NCI-H2227 (cell line): ENCODE measurements at regions not wholly inside any gene's neighbourhood (a gene's known extent, or its start where the extent isn't known, plus 50 kb on each side); places are given as distances from the start of the nearest gene placed in this dataset.
"Not testable (repeated sequence)": the region's sequence is repeated elsewhere in the genome, so short reads cannot be mapped to it uniquely, and the experiment has no call there.

Source experiments
- DNase-seq: peaks from one replicate; lab custom pipeline; 2025; ENCODE audit not compliant: unreplicated experiment; lab: John Stamatoyannopoulos, UW

DNA sequence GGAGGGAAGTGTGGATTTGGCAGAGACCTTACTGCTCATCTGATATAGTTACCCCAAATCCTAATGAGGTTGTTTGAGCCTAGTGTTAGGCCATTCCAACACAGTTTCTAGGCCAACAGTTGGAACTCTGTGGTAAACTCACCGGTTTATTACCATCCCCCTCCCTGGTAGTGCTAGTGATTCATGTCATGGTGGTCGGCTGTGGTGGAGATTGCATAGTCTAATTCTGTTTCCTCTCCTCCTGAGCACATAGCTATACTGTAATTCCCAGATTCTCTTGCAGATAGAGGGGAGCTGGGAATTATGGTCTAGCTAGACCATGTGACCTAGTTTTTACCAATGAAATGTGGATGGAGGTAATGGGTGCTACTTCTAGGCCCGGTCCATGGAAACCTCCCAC lies 123.7 kb upstream of the KIF26B start:
- DNase-seq = no peak

DNA sequence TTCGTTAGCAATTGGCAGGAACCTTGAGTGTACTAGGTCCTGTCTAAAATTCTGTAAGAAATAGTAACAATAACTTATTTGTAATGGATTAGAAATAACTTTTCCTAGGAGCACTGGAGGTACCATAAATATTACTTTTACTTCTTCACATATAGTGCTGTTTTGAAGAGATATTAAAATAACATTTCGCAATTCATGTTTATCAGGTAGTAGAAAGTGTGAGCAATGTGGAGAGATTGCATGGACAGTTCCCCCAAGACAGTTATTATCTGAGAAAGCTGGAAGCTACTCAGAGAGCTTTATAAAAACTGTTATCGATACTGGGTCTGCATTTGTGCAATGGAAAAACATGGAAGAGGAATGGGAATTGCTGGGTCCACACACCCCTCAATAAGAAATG lies 128.5 kb upstream of the KIF26B start:
- DNase-seq = no peak

DNA sequence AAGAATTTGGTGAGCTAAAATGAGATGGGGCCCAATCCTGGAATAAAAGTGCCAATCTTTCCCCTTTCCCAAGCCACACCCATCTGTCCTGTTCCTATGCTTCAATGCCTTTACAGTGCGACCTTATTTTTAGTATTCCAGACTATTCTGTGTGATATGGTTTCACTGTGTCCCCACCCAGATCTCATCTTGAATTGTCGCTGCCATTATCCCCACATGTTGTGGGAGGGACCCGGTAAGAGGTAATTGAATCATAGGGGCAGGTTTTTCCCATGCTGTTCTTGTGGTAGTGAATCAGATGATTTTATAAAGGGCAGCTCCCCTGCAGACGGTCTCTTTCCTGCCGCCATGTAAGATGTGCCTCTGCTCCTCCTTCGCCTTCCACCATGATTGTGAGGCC lies 129.3 kb upstream of the KIF26B start:
- no peak for DNase-seq

GRCh38 chr1:245023222-245023621 lies 131.6 kb upstream of the KIF26B start:
- DNase-seq = no peak

- DNase-seq = no peak
Measured at GRCh38 chr1:245019910-245020486, 134.8 kb upstream of the KIF26B start.

- DNase-seq = no peak
Measured at GRCh38 chr1:245016700-245017099, 138.1 kb upstream of the KIF26B start.

DNA sequence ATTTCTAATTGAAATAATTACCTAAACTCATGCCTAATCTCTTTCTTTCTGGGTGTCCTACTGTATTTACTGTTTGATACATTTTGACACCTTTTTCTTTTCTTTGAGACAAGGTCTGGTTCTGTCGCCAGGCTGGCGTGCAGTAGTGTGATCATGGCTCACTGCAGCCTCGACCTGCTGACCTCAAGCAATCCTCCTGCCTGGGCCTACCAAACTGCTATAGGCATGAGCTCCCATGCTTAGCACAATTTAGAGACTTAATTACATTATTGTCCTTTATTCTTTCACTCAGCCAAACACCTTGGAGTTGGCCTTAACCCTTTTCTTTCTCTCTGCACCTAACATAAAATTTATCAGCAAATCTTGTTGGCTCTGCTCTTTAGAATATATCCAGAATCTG lies 139.8 kb upstream of the KIF26B start:
- DNase-seq = no peak

GRCh38 chr1:245014247-245015029 lies 140.3 kb upstream of the KIF26B start:
- DNase-seq = no peak

DNA sequence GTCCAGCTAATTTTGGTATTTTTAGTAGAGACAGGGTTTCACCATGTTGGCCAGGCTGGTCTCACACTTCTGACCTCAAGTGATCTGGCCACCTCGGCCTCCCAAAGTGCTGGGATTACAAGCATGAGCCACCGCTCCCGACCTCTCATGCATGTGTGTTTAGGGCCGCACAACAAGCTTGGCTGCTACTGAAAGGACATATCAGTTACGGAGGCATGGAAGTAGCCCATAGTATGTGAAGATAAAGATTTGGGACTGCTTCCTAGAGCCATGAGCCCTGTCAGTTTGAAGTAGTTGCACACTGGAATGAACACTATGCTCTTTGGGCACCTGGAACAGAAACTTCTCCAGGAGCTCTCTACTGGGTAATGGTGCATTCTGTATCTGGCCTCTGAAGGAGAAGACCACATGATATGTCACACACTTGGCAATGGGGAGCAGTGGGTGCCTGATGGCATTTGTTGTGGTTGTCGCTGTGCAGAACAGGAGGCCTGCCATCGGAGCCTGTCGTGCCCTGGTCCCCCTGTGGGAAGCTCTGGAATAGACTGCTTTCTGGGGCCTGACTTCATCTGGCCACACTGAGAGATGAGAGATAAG lies 144.7 kb upstream of the KIF26B start:
- no peak for DNase-seq

GRCh38 chr1:245008761-245009160 lies 144.4 kb upstream of the HNRNPU start:
- no peak for DNase-seq

- DNase-seq = no peak
Measured at GRCh38 chr1:245007852-245008251, 143.5 kb upstream of the HNRNPU start.

GRCh38 chr1:245003246-245003645 lies 138.9 kb upstream of the HNRNPU start:
- DNase-seq = no peak

GRCh38 chr1:245001252-245001651 lies 136.9 kb upstream of the HNRNPU start:
- no peak for DNase-seq

GRCh38 chr1:245000872-245001188 lies 136.5 kb upstream of the HNRNPU start:
- no peak for DNase-seq

- DNase-seq = not testable (repeated sequence)
Measured at GRCh38 chr1:244999644-245000043, 135.3 kb upstream of the HNRNPU start.

DNA sequence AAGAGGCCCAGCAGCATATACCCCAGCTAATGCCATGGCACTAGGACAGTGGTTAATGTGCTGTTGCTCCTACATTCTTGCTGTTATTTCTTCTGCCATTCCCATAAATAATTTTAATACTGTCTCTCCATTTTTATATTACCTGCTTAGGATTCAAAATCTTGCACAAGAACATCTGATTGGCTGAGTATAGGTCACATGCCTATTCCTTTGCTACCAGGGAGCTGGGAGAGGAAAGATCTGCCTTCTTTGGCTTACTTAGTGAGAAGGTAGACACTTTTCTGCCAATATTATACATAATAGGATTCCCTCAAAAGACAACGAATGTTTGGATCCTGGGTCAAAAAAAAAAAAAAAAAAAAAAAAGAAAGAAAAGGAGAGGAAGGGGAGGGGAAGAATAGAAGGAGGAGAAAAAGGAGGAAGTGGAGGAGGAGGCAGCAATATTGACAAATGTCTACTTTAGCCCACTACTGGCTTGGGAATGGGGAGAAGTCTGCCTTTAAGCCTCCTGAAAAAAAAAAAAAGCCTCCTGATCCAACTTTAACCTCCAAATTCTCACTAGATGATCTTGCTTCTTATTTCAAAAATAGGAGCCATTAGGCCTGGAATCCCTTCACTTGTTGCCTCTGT lies 134.5 kb upstream of the HNRNPU start:
- no peak for DNase-seq

DNA sequence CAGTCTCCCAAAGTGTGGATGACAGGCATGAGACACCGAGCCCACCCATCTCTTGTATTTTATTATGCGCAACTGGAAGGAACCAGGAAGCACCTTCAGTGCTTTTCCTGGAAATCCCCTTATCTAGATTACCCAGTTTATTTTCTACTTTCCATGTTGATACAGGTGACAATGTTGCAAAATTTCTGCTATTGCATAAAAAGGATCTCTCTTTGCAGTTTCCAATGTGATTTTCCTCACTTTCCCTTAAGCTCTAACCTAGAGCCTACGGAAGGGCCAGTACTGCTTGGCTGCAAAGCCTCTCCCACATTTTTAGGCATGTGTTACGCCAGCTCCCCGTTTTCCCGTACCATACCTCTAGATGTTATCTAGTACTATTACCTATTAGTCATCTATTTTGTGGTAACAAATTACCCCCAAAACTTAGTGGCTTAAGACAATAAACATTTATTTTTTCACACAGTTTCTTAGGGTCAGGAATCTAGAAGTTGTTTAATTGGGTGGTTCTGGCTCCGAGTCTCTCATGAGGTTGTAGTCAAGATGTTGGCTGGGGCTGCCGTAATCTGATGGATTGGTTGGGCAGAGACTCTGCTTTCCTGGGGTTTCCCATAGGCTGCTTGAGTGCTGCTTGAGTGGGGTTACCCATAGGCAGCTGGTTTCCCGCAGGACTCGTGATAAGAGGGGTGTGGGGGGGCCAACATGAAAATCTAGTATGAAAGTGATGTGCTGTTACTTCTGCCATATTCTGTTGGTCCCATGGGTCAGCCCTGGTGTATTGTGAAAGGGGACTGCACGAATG lies 131.5 kb upstream of the HNRNPU start:
- no peak for DNase-seq

DNA sequence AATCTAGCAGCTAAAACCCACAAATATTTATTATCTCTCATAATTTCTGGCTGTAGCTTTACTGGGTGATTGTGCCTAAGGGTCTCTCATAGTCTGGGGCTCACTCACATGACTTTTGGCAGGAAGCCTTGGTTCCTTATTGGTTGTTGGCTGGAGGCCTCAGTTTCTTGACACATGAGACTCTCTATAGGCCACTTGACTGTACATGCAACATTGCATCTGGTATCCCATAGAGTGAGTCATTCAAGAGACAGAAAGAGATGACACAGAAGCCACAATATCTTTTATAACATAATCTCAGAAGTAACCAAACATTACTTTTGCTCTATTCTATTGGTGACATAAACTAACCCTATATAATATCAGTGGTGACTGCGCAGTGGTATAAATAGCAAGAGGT lies 128.5 kb upstream of the HNRNPU start:
- no peak for DNase-seq

DNA sequence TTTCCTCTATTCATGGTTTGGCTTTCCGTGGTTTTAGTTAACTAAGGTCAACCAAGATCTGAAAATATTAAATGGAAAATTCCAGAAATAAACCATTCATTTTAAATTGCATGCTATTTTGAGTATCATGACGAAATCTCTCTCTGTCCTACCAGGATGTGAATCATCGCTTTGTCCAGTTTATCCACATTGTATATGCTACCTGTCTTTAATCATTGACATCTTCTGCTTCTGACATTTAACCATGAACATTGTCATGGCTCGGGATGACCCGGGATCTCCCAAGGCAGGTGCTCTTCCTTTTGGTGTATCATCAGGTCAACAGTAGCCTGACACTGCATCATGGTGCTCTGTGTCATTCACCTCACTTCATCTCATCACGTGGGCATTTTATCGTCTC lies 125.5 kb upstream of the HNRNPU start:
- DNase-seq = no peak

- DNase-seq = no peak
Measured at GRCh38 chr1:244988521-244988920, 124.2 kb upstream of the HNRNPU start.

DNA sequence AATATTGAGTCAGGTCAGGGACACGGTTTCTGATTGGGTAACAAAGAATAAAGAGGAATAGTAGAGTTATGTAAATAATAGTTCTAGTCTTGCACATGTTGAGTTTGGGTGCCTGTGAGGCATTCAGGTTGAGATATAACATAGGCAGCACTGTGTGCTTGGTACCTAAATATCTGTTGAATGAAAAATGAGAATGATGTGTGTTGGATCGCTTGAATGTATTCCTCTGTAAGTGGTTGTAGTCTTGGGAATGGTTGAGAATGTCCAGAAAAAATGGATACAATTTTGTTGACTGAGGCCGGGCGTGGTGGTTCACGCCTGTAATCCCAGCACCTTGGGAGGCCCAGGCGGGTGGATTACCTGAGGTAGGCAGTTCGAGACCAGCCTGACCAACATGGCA lies 116.3 kb upstream of the HNRNPU start:
- DNase-seq = no peak
